HG02885 (cell line): ENCODE measurements at regions not wholly inside any gene's neighbourhood (a gene's known extent, or its start where the extent isn't known, plus 50 kb on each side); places are given as distances from the start of the nearest gene placed in this dataset.
"Not testable (repeated sequence)": the region's sequence is repeated elsewhere in the genome, so short reads cannot be mapped to it uniquely, and the experiment has no call there.

Experiments used
- ATAC-seq: cut with Tn5 transposase; IDR thresholded peaks from one replicate; pipeline ENCODE4 v1.9.1; 2021; ENCODE audit warnings: mild to moderate bottlenecking; ENCODE audit not compliant: unreplicated experiment, poor library complexity

- ATAC-seq, result no peak
Observed at GRCh38 chr4:42205541-42205940, 53.1 kb upstream of the BEND4 start.

- ATAC-seq, result no peak
Observed at GRCh38 chr4:42216664-42217063, 64.2 kb upstream of the BEND4 start.

GRCh38 chr4:42225286-42225685 lies 72.8 kb upstream of the BEND4 start:
- ATAC-seq, result no peak

GRCh38 chr4:42234817-42235216 lies 82.4 kb upstream of the BEND4 start:
- no peak for ATAC-seq

GRCh38 chr4:42235304-42236021 lies 83.0 kb upstream of the BEND4 start:
- no peak for ATAC-seq

- ATAC-seq, result no peak
Observed at GRCh38 chr4:42237010-42237409, 84.6 kb upstream of the BEND4 start.

- ATAC-seq, result no peak
Observed at GRCh38 chr4:42237451-42237850, 85.0 kb upstream of the BEND4 start.

GRCh38 chr4:42248972-42249371 lies 96.5 kb upstream of the BEND4 start:
- ATAC-seq, result no peak

GRCh38 chr4:42252315-42252714 lies 99.9 kb upstream of the BEND4 start:
- ATAC-seq, result no peak

GRCh38 chr4:42257645-42258044 lies 105.2 kb upstream of the BEND4 start:
- ATAC-seq, result not testable (repeated sequence)

- ATAC-seq, result no peak
Observed at GRCh38 chr4:42262701-42263490, 110.4 kb upstream of the BEND4 start.

- no peak for ATAC-seq
Observed at GRCh38 chr4:42265782-42266602, 113.5 kb upstream of the BEND4 start.

GRCh38 chr4:42267724-42268123 lies 115.3 kb upstream of the BEND4 start:
- ATAC-seq, result no peak

- no peak for ATAC-seq
Observed at GRCh38 chr4:42268824-42269223, 116.4 kb upstream of the BEND4 start.

- no peak for ATAC-seq
Observed at GRCh38 chr4:42271096-42271495, 118.6 kb upstream of the BEND4 start.

GRCh38 chr4:42277291-42277690 lies 120.0 kb upstream of the SHISA3 start:
- ATAC-seq, result no peak

- ATAC-seq, result no peak
Observed at GRCh38 chr4:42278709-42279324, 118.5 kb upstream of the SHISA3 start.

GRCh38 chr4:42280327-42281095 lies 116.8 kb upstream of the SHISA3 start:
- ATAC-seq, result no peak

GRCh38 chr4:42281324-42282020 lies 115.8 kb upstream of the SHISA3 start:
- peak; percentile 61 for ATAC-seq
